ENCODE measurements at regions not wholly inside any gene's neighbourhood (a gene's known extent, or its start where the extent isn't known, plus 50 kb on each side); places are given as distances from the start of the nearest gene placed in this dataset.
"Not testable (repeated sequence)": the region's sequence is repeated elsewhere in the genome, so short reads cannot be mapped to it uniquely, and the experiment has no call there.

DNA sequence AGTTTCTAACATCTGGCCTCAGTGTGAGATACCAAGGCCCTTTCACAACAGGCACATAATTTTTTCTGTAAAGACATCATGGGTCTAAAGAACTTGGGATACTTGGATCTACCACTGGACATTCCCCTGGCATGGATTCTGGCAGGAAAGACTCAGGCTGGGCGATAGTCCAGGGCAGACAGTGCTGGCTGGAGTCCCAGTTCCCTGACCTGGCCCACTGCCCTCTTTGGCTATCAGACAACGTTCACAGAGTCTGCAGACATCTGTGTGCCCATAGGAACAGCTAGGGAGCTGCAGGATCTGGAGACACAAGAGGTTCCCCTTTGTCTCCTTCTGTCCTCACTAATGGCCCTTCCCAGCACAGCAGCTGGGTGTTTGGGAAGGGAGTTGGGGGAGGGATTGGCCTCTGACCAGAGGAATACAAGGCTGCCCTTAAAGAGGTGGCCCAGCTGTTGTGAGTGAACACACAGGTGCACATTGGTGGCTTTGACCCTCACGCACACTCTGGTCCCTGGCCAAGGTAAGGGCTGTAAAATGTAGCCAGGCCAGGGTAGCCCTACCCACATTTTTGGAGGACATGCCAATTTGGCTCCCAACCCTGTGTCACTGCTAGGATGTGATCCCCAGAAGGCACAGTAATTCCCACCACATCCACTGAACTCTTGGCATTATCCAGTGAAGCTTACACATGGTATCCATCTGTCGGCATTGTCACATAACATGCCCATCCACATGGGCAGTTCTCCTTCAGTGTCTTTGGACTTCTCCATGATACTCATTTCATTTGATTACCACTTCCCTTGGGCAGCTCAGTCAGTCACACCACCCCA lies 72.3 kb downstream of the SOX3 start:
- no peaks in the 10 kb centered on the region for H3K9me3 ChIP-seq (ENCODE audit: severe bottlenecking)
- H3K4me1 ChIP-seq (ENCODE audit: insufficient read depth, poor library complexity, severe bottlenecking): no peaks in the 10 kb centered on the region
- H3K27me3 ChIP-seq (ENCODE audit: insufficient read depth, poor library complexity, severe bottlenecking): no peaks in the 10 kb centered on the region
- DNase-seq (ENCODE audit: low spot score) (no peak), ATAC-seq (ENCODE audit: low read depth) (no peak)
- no peaks in the 10 kb centered on the region for H3K36me3 ChIP-seq (ENCODE audit: low read depth)
- TF ChIP-seq, protein P1, sequence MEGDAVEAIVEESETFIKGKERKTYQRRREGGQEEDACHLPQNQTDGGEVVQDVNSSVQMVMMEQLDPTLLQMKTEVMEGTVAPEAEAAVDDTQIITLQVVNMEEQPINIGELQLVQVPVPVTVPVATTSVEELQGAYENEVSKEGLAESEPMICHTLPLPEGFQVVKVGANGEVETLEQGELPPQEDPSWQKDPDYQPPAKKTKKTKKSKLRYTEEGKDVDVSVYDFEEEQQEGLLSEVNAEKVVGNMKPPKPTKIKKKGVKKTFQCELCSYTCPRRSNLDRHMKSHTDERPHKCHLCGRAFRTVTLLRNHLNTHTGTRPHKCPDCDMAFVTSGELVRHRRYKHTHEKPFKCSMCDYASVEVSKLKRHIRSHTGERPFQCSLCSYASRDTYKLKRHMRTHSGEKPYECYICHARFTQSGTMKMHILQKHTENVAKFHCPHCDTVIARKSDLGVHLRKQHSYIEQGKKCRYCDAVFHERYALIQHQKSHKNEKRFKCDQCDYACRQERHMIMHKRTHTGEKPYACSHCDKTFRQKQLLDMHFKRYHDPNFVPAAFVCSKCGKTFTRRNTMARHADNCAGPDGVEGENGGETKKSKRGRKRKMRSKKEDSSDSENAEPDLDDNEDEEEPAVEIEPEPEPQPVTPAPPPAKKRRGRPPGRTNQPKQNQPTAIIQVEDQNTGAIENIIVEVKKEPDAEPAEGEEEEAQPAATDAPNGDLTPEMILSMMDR (IDR thresholded peaks at IDR 0.05; ENCODE audit: poor library complexity, severe bottlenecking): no peak
- H3K4me3 ChIP-seq (ENCODE audit: severe bottlenecking): no peak overlapping the region
- no peak overlapping the region for H3K27ac ChIP-seq (ENCODE audit: poor library complexity, severe bottlenecking)

DNA sequence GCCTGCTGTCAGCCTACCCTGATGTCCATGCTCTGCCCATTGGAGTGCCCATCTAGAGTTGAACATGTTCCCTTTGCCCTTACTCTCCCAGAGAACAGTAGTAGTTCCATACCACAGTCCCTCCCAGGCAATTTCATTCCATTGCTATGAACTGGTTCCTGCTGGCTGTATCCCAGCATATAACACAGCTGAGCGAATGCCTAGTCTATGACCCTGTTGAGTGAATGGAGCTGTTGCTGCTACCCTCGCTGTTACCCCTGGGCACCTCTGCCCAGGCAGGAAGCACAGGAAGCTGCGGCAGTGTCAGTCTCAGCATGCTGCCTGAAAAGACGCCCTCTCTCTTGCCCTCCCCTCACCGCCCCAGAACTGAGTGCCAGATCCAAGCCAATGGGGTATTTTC lies 73.3 kb downstream of the SOX3 start:
- Histone ChIP-seq H3K36me3 (ENCODE audit: low read depth) (no peaks in the 10 kb centered on the region), H3K9me3 (ENCODE audit: severe bottlenecking) (no peaks in the 10 kb centered on the region), H3K27me3 (ENCODE audit: insufficient read depth, poor library complexity, severe bottlenecking) (no peaks in the 10 kb centered on the region), H3K4me1 (ENCODE audit: insufficient read depth, poor library complexity, severe bottlenecking) (no peaks in the 10 kb centered on the region), H3K4me3 (ENCODE audit: severe bottlenecking) (no peak overlapping the region), H3K27ac (ENCODE audit: poor library complexity, severe bottlenecking) (no peak overlapping the region)
- TF ChIP-seq, protein P1 (IDR thresholded peaks at IDR 0.05; ENCODE audit: poor library complexity, severe bottlenecking): no peak
- no peak for DNase-seq (ENCODE audit: low spot score)
- no peak for ATAC-seq (ENCODE audit: low read depth)

DNA sequence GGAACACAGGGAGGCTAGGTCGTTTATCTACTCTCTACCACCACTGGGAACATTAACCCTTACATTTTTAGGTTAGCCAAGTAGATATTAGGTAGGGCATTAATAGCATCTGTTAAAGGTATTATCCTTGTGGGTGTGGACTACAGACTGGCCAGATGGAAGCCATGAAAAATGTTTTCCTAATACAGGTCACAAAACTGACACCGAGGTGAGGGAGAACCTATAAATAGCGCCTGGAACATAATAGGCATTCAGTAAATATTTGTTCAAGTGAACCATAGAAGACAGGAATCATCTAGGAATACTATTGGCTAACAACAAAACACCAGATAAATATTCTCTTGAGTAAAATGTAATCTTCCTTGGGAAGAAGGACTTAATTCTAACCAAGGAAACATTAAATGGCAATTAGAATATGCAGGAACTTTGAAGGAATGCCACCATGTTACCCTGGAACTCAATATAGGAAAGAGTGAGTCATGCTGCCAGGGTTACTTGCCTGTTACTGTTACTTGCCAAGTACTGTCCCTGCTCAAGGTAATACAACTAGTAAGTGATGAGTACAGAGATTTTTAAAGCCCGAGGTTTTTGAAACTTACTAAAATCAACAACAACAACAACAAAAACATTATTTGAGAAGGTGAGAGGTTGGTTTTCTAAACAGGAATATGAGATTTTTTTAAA lies 79.0 kb downstream of the SOX3 start:
- ATAC-seq (ENCODE audit: low read depth) (no peak), DNase-seq (ENCODE audit: low spot score) (no peak)
- no peak overlapping the region for H3K27ac ChIP-seq (ENCODE audit: poor library complexity, severe bottlenecking)
- no peaks in the 10 kb centered on the region for H3K36me3 ChIP-seq (ENCODE audit: low read depth)
- H3K4me1 ChIP-seq (ENCODE audit: insufficient read depth, poor library complexity, severe bottlenecking): no peaks in the 10 kb centered on the region
- no peaks in the 10 kb centered on the region for H3K9me3 ChIP-seq (ENCODE audit: severe bottlenecking)
- no peak overlapping the region for H3K4me3 ChIP-seq (ENCODE audit: severe bottlenecking)
- no peaks in the 10 kb centered on the region for H3K27me3 ChIP-seq (ENCODE audit: insufficient read depth, poor library complexity, severe bottlenecking)
- TF ChIP-seq, protein P1 (IDR thresholded peaks at IDR 0.05; ENCODE audit: poor library complexity, severe bottlenecking): no peak

DNA sequence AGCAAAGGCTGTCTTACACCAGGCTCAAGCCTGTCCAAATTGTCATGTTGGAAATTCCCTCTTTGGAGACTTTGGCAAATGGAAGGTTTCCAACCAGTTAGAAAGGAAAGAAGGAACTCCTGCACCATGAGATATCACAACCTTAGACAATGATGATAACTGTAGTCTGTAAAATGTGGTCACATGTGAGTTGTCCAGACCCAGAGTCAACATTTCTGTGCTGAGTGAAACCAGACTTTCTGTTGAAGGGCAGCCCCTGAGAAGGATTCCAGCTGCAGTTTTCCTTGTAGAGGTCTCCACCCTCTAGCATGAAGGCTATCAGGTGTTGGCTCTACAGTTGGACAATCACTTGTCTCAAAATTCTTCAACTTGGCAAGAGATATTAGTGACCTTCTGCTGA lies 82.4 kb downstream of the SOX3 start:
- Histone ChIP-seq H3K9me3 (ENCODE audit: severe bottlenecking) (no peaks in the 10 kb centered on the region), H3K27ac (ENCODE audit: poor library complexity, severe bottlenecking) (no peak overlapping the region), H3K4me1 (ENCODE audit: insufficient read depth, poor library complexity, severe bottlenecking) (no peaks in the 10 kb centered on the region), H3K36me3 (ENCODE audit: low read depth) (no peaks in the 10 kb centered on the region), H3K27me3 (ENCODE audit: insufficient read depth, poor library complexity, severe bottlenecking) (no peaks in the 10 kb centered on the region), H3K4me3 (ENCODE audit: severe bottlenecking) (no peak overlapping the region)
- no peak for DNase-seq (ENCODE audit: low spot score)
- TF ChIP-seq, protein P1 (IDR thresholded peaks at IDR 0.05; ENCODE audit: poor library complexity, severe bottlenecking): no peak
- no peak for ATAC-seq (ENCODE audit: low read depth)

DNA sequence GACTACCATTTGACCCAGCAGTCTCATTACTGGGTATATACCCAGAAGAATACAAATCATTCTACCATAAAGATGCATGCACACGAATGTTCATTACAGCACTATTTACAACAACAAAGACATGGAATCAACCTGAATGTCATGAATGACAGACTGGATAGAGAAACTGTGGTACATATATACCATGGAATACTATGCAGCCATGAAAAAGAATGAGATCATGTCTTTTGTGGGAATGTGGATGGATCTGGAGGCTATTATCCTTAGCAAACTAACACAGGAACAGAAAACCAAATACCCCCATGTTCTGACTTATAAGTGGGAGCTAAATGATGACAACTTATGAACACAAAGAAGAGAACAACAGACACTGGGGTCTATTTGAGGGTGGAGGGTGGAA lies 102.7 kb downstream of the SOX3 start:
- not testable (repeated sequence) for H3K4me3 ChIP-seq (ENCODE audit: severe bottlenecking); H3K36me3 ChIP-seq (ENCODE audit: low read depth); H3K4me1 ChIP-seq (ENCODE audit: insufficient read depth, poor library complexity, severe bottlenecking); H3K9me3 ChIP-seq (ENCODE audit: severe bottlenecking); ATAC-seq (ENCODE audit: low read depth); DNase-seq (ENCODE audit: low spot score); H3K27ac ChIP-seq (ENCODE audit: poor library complexity, severe bottlenecking); H3K27me3 ChIP-seq (ENCODE audit: insufficient read depth, poor library complexity, severe bottlenecking)

DNA sequence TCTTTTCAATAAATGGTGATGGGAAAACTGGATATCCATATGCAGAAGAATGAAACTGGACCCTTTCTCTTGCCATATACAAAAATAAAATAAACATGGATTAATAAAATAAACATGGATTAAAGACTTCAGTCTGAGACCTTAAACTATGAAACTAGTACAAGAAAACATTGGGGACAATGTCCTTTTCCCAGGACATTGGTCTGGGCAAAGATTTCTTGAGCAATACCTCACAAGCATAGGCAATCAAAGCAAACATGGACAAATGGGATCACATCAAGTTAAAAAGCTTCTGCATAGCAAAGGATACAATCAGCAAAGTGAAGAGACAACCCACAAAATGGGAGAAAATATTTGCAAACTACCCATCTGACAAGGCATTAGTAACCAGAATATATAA lies 108.5 kb downstream of the SOX3 start:
- H3K4me1 ChIP-seq (ENCODE audit: insufficient read depth, poor library complexity, severe bottlenecking); H3K27ac ChIP-seq (ENCODE audit: poor library complexity, severe bottlenecking); H3K27me3 ChIP-seq (ENCODE audit: insufficient read depth, poor library complexity, severe bottlenecking); H3K4me3 ChIP-seq (ENCODE audit: severe bottlenecking); ATAC-seq (ENCODE audit: low read depth); H3K9me3 ChIP-seq (ENCODE audit: severe bottlenecking); DNase-seq (ENCODE audit: low spot score); H3K36me3 ChIP-seq (ENCODE audit: low read depth): not testable (repeated sequence)

Data from RWPE2 (cell line).